Frontal cortex (tissue), 3 donors: ENCODE measurements at regions not wholly inside any gene's neighbourhood (a gene's known extent, or its start where the extent isn't known, plus 50 kb on each side); places are given as distances from the start of the nearest gene placed in this dataset.
"Not testable (repeated sequence)": the region's sequence is repeated elsewhere in the genome, so short reads cannot be mapped to it uniquely, and the experiment has no call there.

ENCODE experiments used
- DNase-seq, 2 donors: peaks; one replicate each; pipeline ENCODE4 v3.0.0; 2012; ENCODE audit warnings: low spot score in 2 of 2
- FAIRE-seq: peaks from 2 replicates; lab custom pipeline; 2012; peaks lifted over from hg19 to GRCh38; lab: Jason Lieb, UNC
- donor health status: control.
- donor health status: control.
- donor health status: control.

- FAIRE-seq: no peak
These were observed 582.1 kb downstream of the RBFOX1 start for GRCh38 chr16:7914748-7915147.

DNA sequence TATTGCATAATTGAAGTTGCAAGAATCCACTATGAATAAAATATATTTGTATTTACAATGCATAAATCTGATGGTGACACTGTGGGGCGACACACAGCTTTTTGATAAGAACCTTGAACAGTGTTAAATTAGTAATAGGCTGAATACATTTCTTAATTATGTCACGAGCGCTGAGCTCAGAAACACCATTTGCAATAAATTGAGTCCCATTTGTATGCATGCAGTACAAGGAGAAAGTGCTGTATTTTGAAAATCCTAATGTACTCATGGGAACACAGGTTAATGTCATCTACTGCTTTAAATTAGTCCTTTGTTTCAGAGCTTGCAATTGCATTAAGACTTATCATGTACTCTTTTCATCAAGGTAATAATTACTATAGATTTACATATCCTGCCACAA, 579.5 kb downstream of the RBFOX1 start:
- DNase-seq (no peak), FAIRE-seq (no peak)

More at GRCh38 chr16:7914748-7915147, 582.1 kb downstream of the RBFOX1 start:
- DNase-seq: no peak

GRCh38 chr16:7910116-7910515, 577.5 kb downstream of the RBFOX1 start:
- FAIRE-seq (no peak), DNase-seq (no peak)

DNA sequence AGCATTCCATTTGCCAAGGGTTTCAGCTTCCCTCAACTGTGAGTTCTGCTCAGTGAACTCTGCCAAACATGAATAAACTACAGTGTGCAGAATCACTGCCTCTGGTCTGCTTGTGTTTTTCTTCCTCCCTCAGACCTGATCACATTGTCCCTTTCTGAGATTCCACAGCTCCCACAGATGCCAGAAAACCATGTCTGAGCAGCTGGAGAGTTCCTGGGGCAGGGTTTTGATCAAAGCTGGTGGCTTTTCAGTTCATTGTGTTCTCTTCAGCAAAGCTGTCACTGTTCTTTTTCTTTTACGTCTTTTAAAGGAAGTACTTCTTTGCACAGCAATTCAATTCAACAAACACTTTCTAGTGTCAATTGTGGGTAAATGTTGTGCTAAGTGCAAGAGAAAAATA, 555.8 kb downstream of the RBFOX1 start:
- FAIRE-seq (no peak), DNase-seq (peak in 1 of 2 donors; percentile 5)

GRCh38 chr16:7887316-7887715, 554.7 kb downstream of the RBFOX1 start:
- DNase-seq (no peak), FAIRE-seq (no peak)

- DNase-seq: no peak
These were observed 539.3 kb downstream of the RBFOX1 start for GRCh38 chr16:7871979-7872378.

GRCh38 chr16:7871371-7871770, 538.7 kb downstream of the RBFOX1 start:
- FAIRE-seq: no peak
- DNase-seq: no peak

More at GRCh38 chr16:7871979-7872378, 539.3 kb downstream of the RBFOX1 start:
- no peak for FAIRE-seq

GRCh38 chr16:7867831-7868230, 535.2 kb downstream of the RBFOX1 start:
- no peak for DNase-seq
- FAIRE-seq: no peak

DNA sequence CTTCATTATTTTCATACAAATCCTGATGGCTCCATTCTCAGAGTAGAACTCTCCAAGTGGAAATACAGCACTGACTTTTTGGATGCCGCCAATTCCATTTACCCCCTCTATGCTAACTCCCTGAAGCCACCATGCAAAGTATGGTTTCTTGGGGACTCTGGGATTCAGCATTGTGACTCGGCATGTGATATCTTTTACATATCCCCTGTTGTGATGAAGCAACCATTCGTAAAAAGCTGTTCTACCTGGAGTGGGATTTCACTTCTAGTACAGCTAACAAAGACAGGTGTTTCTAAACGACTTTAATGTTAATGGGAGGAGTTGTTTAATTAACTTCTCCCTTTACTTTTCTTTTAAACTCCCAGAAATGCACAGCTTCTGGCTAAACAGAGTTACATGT, 533.5 kb downstream of the RBFOX1 start:
- DNase-seq: no peak

DNA sequence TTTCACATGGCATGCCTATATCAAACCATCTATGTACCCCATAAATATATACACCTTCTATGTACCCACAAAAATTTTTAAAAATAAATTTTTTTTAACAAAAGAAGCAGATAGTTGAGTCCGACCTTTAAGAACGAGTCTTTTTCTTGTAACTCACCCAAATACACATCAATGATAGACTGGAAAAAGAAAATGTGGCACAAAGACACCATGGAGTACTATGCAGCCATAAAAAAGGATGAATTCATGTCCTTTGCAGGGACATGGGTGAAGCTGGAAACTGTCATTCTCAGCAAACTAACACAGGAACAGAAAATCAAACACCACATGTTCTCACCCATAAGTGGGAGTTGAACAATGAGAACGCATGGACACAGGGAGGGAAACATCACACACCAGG, 532.7 kb downstream of the RBFOX1 start:
- FAIRE-seq, DNase-seq: not testable (repeated sequence)

More for the DNA sequence above, 533.5 kb downstream of the RBFOX1 start:
- FAIRE-seq: no peak

- no peak for DNase-seq
- no peak for FAIRE-seq
These were observed 529.4 kb downstream of the RBFOX1 start for GRCh38 chr16:7861891-7862582.

DNA sequence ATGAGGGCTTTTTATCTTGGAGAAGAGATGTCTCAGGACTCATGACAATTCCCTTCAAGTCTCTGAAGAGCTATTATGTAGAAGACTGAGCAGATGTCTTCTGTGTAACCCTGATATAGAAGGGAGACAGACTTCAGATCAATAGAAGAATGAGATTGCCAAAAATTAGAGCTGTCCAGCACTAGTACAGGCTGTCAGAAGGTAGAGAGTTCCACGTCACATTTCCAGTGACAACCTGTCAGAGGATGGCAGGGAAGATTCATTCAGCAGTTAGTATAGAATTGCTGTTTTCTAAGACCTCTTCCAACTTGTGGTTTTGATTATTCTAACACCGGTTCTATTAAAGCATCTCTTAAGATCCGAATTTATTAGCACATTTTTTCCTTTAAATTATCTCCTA, 520.6 kb downstream of the RBFOX1 start:
- no peak for FAIRE-seq
- DNase-seq: no peak

DNA sequence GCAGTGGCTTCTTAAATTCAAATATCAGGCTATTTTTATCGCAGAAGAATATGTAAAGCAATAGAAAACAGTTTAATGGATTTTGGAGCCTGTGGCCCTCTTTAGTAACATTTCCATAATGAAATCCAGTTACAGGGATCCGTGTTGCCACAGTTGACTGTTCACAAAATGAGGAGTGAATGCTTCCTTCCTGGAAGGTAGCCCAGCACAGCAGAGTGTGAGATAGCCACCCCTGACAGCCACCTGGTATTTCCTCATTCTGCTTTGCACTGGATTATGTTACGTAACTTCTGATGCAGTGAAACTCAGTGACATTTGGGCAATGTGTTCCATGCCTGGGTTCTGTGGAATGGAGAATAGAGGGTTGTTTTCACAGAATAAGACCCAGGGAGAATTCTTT, 517.2 kb downstream of the RBFOX1 start:
- no peak for DNase-seq
- no peak for FAIRE-seq

- DNase-seq (no peak), FAIRE-seq (no peak)
These were observed 510.6 kb downstream of the RBFOX1 start for GRCh38 chr16:7843261-7843660.

DNA sequence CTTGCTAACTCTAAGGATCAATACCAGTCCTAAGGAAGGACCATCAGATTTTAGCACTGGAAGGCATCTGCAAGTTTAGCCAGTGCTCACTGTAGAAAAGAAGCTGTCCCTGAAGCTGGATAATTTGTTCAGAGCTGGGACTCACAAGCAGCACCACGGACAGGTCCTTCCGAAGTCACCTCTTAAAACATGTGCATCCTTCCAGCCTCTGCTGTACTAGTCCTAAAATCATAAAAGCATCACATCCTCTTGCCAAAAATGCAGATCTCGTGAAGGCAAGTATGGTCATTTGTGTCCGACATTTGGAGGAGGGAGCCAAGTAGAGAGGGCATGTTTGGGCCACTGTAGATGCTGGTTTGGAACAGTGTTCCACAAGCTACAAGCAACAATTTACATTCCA, 506.9 kb downstream of the RBFOX1 start:
- FAIRE-seq (no peak), DNase-seq (no peak)

DNA sequence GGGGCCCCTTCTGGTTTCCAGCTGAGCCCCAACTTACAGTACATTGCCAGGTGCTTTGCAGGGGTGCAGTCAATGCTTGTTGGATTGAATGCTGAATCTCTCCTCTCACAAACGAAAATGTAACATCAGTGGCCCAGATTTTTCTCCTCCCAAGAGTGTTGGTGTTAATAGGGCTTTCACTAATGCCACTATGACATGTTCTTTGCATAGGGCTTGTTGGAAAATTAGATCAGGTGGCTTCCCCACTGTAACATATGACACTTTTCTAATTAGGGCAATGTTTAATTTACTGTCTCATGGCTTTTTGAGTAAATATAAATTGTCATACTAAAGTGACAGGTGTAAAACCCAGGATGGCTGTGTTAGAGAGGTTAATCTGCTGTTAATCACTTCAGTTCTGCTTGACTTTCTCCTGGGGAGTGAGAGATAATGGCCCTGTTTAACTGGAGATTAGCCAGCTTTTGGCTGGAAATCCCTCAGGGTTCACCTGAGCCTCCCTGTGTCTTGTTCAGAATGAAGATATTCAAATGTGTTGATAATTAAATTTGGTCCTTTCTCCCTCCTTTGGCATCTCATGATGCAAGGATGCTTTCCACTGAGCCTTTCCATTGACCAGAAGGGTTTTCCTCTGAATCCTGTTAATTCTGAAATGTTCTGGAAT, 502.3 kb downstream of the RBFOX1 start:
- DNase-seq (no peak), FAIRE-seq (no peak)

DNA sequence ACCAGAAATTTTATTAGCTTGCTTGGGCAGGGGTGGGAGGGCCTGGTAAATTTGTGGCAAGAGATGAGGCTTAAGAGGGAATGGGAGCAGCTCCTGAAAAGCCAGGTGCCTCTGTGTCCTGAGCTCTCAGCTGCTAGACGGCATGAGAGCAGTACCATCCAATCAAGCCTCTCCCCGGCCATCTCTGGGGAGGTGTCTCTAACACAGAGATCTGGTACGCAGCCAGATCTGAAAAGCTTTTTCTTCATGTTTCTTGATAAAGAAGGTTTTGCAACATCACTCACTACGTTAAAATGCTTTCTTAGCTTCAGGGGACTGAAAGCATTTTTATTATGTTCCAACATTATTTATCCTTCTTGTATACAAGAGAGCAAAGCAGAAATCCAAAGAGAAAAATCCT, 488.2 kb downstream of the RBFOX1 start:
- DNase-seq (no peak), FAIRE-seq (no peak)

- no peak for DNase-seq
- FAIRE-seq: no peak
These were observed 473.2 kb downstream of the RBFOX1 start for GRCh38 chr16:7805686-7806396.

- FAIRE-seq (no peak), DNase-seq (no peak)
These were observed 472.1 kb downstream of the RBFOX1 start for GRCh38 chr16:7804635-7805195.

DNA sequence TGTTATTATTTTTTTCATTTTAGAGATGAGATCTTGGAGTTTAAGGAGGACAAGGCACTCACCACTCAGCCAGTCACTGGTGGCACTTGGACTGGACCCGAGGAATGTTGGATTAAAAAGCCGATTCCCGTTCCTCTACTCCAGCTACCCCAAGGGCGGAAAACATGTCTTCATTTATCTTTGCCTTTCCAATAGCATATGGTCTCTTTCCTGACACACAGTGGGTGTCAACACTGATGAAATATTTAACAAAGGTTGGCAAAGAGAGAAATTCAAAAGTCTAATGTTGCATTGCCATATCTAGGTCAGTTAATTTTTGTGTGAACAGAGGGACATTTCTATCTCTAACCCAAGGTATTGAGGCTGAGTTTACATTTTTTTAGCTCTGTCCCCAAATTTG, 459.7 kb downstream of the RBFOX1 start:
- DNase-seq: no peak
- FAIRE-seq: no peak
